Stimulated activated naive CD4-positive, alpha-beta T cell treated with Interleukin-2 at 50 U/mL for 16 hours (primary cell): ENCODE measurements at regions not wholly inside any gene's neighbourhood (a gene's known extent, or its start where the extent isn't known, plus 50 kb on each side); places are given as distances from the start of the nearest gene placed in this dataset.

Source experiments
- DNase-seq: peaks from one replicate; lab custom pipeline; 2025; lab: John Stamatoyannopoulos, UW

DNA sequence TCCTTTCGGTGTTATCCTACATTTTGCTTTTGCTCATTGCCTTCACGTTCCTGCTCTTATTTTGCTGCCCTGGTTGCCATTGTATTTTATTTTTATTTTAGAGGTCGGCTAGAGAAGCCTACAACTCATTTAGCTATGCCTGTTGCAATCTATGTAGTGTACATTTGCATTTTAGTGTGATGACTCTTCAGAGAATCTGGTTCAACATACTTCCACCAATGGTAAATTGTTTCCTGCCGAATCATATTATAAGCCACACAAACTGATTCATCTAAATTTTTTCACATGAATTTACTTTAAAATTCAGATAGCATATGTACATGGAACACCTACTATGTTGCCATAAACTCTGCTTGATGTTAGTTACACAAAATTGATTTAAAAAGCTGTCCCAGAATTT lies 1596.9 kb downstream of the PLA2G4A start:
- DNase-seq = no peak

- DNase-seq = no peak
These were observed 1597.8 kb downstream of the PLA2G4A start for GRCh38 chr1:188426561-188426960.

- no peak for DNase-seq
These were observed 1598.9 kb downstream of the PLA2G4A start for GRCh38 chr1:188427642-188428041.

DNA sequence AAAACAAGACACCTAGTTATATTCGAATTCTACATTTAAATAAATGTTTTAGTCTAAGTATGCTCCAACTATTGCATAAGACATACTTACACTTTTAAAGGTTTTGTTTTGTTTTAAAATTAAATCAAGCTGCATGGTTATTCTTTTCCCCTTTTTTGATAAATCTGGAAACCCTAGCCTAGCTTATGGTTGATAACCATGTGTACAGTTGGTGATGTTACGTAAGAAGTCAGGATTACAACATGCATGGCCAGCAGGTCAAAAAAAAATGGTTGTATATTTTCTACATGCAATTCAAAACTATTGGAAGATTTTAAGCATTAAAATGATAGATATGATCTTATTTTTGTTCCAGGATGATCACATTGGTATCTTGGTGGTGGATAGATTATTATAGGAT lies 1600.6 kb downstream of the PLA2G4A start:
- DNase-seq = no peak

DNA sequence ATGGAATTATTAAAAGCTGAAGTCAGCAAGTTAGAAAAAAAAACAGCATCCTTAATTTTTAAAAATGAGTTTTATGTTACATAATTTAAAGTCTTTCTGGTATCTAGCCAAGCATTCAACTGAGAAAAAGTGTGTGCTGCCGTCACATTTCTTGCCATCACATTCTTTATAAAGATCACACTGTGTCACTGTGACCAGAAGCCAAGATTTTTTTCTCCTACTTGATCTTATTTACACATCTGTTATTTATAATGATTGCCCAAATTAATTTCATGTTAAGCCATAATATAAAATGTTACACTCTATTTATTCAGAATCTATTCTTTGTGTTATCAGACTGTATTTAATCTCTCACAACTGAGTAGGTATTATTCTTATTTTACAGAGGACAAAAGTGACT lies 1603.7 kb downstream of the PLA2G4A start:
- no peak for DNase-seq

GRCh38 chr1:188433425-188433824 lies 1604.7 kb downstream of the PLA2G4A start:
- DNase-seq = no peak

DNA sequence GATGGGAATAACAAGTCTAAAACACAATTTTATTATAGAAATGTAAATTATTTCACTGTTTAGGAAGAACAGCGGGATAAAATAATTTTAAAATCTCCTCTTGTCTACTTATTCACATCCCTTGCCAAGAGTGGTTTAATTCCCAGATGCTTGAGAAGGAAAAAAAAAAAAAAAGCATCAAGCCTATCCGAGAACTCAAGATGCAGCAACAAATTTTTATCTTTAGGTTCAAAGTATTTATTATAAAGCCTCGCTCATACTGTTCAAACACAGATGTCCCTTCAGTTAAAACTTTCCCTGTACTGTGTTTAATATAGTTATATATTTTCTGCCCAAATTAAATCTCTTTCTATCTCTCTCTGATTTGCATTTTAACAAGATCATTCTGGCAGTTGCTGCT lies 1615.8 kb downstream of the PLA2G4A start:
- no peak for DNase-seq

DNA sequence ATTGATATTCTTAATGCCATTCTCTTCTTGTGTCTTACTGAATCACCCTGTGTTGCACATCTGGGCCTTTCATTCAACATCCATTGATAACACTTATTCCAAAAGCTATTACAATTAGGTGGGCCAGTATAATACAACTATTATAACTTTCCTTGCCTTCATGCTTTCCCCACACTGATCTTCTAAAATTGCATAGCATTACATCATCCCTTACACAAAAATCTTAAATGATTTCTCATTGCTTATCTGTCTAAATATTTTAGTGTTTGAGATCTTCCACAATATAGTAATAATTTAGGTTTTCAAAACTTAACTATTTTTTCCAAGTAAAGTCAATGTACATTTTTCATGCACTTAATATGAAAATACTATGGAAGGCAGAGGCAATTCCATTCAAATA lies 1634.1 kb downstream of the PLA2G4A start:
- DNase-seq = no peak

- DNase-seq = no peak
These were observed 1635.2 kb downstream of the PLA2G4A start for GRCh38 chr1:188463919-188464318.

- no peak for DNase-seq
These were observed 1637.8 kb downstream of the PLA2G4A start for GRCh38 chr1:188466539-188466938.

DNA sequence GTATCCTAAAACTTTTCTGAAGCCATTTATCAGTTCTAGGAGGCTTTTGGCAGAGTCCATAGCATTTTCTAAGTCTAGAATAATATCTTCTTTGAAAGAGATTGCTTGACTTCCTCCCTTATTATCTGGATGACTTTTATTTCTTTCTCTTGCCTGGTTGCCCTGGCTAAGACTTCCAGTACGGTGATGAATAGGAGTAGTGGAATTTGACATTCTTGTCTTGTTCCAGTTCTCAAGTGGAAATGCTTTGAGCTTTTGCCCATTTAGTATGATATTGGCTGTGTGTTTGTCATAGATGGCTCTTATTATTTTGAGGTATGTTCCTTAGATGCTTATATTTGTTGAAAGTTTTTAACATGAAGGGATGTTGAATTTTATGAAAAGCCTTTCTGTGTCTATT lies 1647.9 kb downstream of the PLA2G4A start:
- DNase-seq = no peak

DNA sequence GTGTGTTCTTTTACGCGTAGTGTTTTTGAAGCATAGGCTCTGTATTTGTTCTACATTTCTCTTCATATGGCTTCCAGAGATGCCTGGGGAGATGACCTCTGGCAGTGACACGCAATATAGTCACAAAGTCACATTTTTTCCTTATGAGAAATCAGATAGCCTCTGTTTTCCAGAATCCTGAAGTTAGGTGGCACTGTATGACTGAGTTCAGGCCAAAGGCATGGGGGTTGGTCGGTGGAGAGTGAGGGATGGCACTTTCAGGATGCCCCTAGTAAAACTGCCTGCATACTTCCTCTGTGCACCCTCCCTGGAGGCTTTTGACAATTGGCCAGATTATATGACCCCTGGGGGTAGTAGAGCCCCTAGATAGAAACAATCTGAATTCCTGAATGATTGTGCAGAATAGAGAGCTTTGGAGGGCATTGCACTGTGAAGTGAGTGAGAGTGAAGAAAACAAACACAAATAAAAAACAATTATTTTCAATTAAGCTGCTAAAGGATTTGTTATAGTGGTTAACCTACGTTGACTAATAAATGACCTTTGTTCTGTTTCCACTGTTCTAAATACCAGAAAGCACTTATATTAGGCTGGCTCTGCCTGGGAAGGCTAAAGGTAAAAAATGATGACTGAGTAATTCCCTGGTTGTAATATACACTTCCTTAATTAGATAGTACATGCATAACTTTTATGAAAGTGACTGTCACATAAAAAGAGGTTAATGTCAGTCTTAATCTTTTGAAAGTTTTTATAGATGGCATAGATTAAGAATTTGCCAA lies 1660.8 kb downstream of the PLA2G4A start:
- no peak for DNase-seq

- DNase-seq = no peak
These were observed 1667.8 kb downstream of the PLA2G4A start for GRCh38 chr1:188496506-188496905.

- DNase-seq = no peak
These were observed 1668.3 kb downstream of the PLA2G4A start for GRCh38 chr1:188497020-188497419.

GRCh38 chr1:188499690-188500089 lies 1670.9 kb downstream of the PLA2G4A start:
- DNase-seq = no peak

DNA sequence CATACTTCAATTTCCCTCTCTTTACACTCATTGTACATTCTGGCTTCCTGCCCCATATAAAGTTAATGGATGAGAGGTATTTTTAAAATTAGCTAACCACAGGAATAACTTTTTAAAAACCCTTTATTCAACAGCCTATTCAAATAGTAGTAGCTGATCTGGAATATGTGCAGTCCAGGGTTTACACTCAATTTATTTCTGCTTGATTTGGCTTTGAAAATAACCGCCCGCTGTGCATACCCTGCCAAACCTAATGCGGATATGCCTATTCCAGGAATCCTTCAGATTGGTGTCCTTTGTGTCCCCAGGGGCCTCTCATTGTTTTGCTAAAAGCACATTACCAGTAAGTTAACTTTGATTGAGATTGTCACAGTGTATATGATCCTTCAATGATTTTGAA lies 1686.2 kb downstream of the PLA2G4A start:
- DNase-seq = no peak

DNA sequence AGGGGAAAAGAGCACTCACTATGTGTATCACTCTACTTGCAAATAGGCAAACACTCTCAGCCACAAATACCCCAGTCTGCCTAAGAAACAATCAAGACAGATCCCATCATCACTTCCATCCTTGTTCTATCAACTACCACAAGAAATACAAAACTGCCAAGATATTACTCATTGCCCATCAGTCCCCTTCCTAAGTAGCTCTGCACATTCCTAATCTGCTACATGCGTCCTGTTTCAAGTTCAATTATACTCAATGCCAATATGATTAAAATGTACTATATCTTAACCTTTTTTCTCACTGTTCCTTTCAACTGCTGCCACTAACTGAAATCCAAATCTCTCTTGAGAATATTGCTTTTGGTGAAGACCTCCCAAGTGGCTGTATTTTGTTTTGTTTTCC lies 1688.4 kb downstream of the PLA2G4A start:
- no peak for DNase-seq

DNA sequence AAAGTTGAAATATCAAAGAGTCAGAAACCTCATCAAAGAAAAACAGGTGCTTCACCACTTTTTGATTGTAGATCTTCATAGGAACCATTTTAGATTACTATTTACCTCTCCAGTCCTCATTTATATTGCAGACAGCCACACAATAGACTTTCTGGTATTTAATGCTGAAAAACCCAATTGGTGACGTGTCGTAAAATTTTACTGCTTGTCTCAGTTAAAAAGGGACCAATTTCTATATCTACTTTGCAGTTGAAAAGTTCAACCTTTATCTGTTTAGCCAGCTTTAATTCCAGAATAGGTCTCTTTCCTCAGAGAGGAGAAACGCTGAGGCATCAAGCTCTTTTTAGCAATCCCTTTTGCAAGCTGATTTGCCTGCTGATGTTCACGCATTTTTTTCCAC lies 1722.4 kb downstream of the PLA2G4A start:
- no peak for DNase-seq

- no peak for DNase-seq
These were observed 1728.3 kb downstream of the PLA2G4A start for GRCh38 chr1:188557053-188557452.

- no peak for DNase-seq
These were observed 1754.3 kb downstream of the PLA2G4A start for GRCh38 chr1:188582911-188583532.

- no peak for DNase-seq
These were observed 1755.4 kb downstream of the PLA2G4A start for GRCh38 chr1:188584119-188584518.

- no peak for DNase-seq
These were observed 1761.9 kb downstream of the PLA2G4A start for GRCh38 chr1:188590641-188591040.

GRCh38 chr1:188594542-188595235 lies 1765.9 kb downstream of the PLA2G4A start:
- DNase-seq = no peak
